Chondrocyte (in vitro differentiated cells): ENCODE measurements at regions not wholly inside any gene's neighbourhood (a gene's known extent, or its start where the extent isn't known, plus 50 kb on each side); places are given as distances from the start of the nearest gene placed in this dataset.
"Not testable (repeated sequence)": the region's sequence is repeated elsewhere in the genome, so short reads cannot be mapped to it uniquely, and the experiment has no call there.

Experiments used
- DNase-seq: peaks from one replicate; pipeline ENCODE4 v3.0.0; 2021; ENCODE audit warnings: mixed read lengths, low spot score
- H3K27ac Mint-ChIP-seq: one replicate; pipeline ENCODE4 v1.8.0; 2021; ENCODE audit warnings: mild to moderate bottlenecking, moderate library complexity, mixed read lengths; ENCODE audit not compliant: unreplicated experiment
- H3K27me3 Mint-ChIP-seq: 2 replicates; pipeline ENCODE4 v1.8.0; 2021; ENCODE audit warnings: low read depth, mixed read lengths
- H3K36me3 Mint-ChIP-seq: 2 replicates; pipeline ENCODE4 v1.8.0; 2021; ENCODE audit warnings: low read depth, mixed read lengths
- H3K4me1 Mint-ChIP-seq: 2 replicates; pipeline ENCODE4 v1.8.0; 2021; ENCODE audit warnings: low read depth, mild to moderate bottlenecking, mixed read lengths
- H3K4me3 Mint-ChIP-seq: one replicate; pipeline ENCODE4 v1.8.0; 2021; ENCODE audit warnings: mild to moderate bottlenecking, moderate library complexity, mixed read lengths; ENCODE audit not compliant: unreplicated experiment
- H3K9me3 Mint-ChIP-seq: 2 replicates; pipeline ENCODE4 v1.8.0; 2021; ENCODE audit warnings: low read depth, mixed read lengths
- CTCF ChIP-seq: fragments of 200-600 bp; sonication (generic); IDR thresholded peaks from 2 replicates; pipeline ENCODE4 v1.5.0; 2021; ENCODE audit warnings: antibody characterized with exemption, mild to moderate bottlenecking, moderate library complexity

DNA sequence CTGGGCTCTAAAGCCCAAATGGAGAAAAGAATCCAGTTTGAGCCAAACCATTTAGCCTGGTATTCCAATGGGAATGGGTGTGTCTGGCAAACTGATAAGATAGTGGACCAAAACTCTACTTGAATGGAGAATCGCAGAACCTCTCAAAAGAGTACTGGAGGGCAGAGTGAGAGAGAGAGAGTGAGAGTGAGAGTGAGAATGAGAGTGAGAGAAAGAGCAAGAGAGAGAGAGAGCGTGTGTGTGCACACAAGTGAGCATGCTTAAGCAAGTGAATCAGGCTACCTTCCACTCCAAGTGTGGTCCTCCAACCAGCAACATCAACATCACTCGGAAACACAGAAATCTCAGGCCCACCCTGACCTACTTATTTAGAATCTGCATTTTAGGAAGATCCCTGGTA is 58.8 kb downstream of the UQCRFS1 start:
- H3K27ac Mint-ChIP-seq: no peak overlapping the region
- H3K9me3 Mint-ChIP-seq: peaks cover 24% of the 10 kb centered on the region
- no peak for TF ChIP-seq CTCF

DNA sequence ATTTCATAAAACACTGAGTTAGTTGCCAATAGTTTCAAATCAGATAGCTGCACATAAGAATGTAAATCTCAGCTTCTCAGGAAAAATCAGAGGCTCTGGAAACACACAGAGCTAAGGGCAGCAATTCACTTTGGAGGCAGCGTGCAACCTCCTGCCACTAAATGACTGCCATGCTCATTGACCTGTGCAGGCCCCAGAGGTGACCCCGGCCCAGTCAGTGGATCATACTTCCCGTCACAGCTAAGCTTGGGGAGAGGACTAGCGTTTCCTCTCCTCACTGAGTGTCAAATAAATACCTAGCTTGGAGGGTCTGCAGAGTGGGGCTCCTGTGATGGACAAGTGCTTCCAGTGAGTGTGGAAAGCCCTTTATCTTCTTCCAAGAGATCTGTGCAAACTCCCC is 67.2 kb downstream of the UQCRFS1 start:
- H3K4me3 Mint-ChIP-seq: no peak overlapping the region
- no peaks in the 10 kb centered on the region for H3K36me3 Mint-ChIP-seq
- H3K9me3 Mint-ChIP-seq: peaks cover 6% of the 10 kb centered on the region
- no peak for DNase-seq
- no peak overlapping the region for H3K27ac Mint-ChIP-seq
- no peak for TF ChIP-seq CTCF
- H3K27me3 Mint-ChIP-seq: peaks cover 2% of the 10 kb centered on the region
- no peaks in the 10 kb centered on the region for H3K4me1 Mint-ChIP-seq

More for the DNA sequence above, 58.8 kb downstream of the UQCRFS1 start:
- Mint-ChIP-seq H3K4me3 (no peak overlapping the region), H3K27me3 (no peaks in the 10 kb centered on the region), H3K36me3 (no peaks in the 10 kb centered on the region), H3K4me1 (no peaks in the 10 kb centered on the region)
- DNase-seq: no peak

- no peak overlapping the region for H3K4me3 Mint-ChIP-seq
- TF ChIP-seq CTCF: no peak
- no peaks in the 10 kb centered on the region for H3K4me1 Mint-ChIP-seq
- H3K36me3 Mint-ChIP-seq: no peaks in the 10 kb centered on the region
- H3K9me3 Mint-ChIP-seq: peaks cover 27% of the 10 kb centered on the region
- no peak for DNase-seq
- H3K27me3 Mint-ChIP-seq: peaks cover 2% of the 10 kb centered on the region
- H3K27ac Mint-ChIP-seq: no peak overlapping the region
Measured at GRCh38 chr19:29143183-29143582, 69.8 kb downstream of the UQCRFS1 start.

- Mint-ChIP-seq H3K4me1 (no peaks in the 10 kb centered on the region), H3K27me3 (no peaks in the 10 kb centered on the region), H3K9me3 (peaks cover 54% of the 10 kb centered on the region), H3K36me3 (no peaks in the 10 kb centered on the region), H3K27ac (no peak overlapping the region), H3K4me3 (no peak overlapping the region)
- TF ChIP-seq CTCF: no peak
- no peak for DNase-seq
Measured at GRCh38 chr19:29139227-29139626, 73.7 kb downstream of the UQCRFS1 start.

- not testable (repeated sequence) for H3K4me1 Mint-ChIP-seq, H3K36me3 Mint-ChIP-seq, DNase-seq, H3K27ac Mint-ChIP-seq, H3K27me3 Mint-ChIP-seq, H3K4me3 Mint-ChIP-seq
- H3K9me3 Mint-ChIP-seq: peaks cover 60% of the 10 kb centered on the region
Measured at GRCh38 chr19:29138206-29138605, 74.7 kb downstream of the UQCRFS1 start.

DNA sequence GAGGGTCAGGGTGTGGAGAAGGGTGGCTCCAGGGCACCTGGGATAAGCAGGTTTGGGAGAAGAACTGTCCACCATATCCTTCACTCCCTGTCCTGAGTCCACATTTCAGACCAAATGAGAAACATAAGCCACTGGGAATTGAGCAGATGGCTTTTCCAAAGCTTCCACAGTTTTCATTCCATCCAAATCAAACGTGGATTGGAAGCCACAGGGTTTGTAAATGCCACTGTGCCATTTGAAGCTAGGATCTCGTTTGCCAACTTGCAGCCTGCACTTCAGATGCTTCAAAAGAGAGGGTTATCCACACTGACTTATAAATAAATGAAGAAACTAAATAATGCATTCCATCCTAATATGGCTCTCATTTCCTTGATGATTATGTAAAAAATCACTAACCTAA is 81.5 kb downstream of the UQCRFS1 start:
- H3K9me3 Mint-ChIP-seq: peaks cover 24% of the 10 kb centered on the region

More for the DNA sequence above, 81.5 kb downstream of the UQCRFS1 start:
- no peak overlapping the region for H3K27ac Mint-ChIP-seq
- TF ChIP-seq CTCF: no peak
- H3K4me1 Mint-ChIP-seq: no peaks in the 10 kb centered on the region
- H3K27me3 Mint-ChIP-seq: peaks cover 2% of the 10 kb centered on the region
- no peaks in the 10 kb centered on the region for H3K36me3 Mint-ChIP-seq
- DNase-seq: no peak
- no peak overlapping the region for H3K4me3 Mint-ChIP-seq
